Globus pallidus (tissue), 1 donor: ENCODE measurements at regions not wholly inside any gene's neighbourhood (a gene's known extent, or its start where the extent isn't known, plus 50 kb on each side); places are given as distances from the start of the nearest gene placed in this dataset.

Experiments
- DNase-seq: peaks from one replicate; pipeline ENCODE4 v3.0.0-alpha.2; 2015; ENCODE audit warnings: low spot score

DNA sequence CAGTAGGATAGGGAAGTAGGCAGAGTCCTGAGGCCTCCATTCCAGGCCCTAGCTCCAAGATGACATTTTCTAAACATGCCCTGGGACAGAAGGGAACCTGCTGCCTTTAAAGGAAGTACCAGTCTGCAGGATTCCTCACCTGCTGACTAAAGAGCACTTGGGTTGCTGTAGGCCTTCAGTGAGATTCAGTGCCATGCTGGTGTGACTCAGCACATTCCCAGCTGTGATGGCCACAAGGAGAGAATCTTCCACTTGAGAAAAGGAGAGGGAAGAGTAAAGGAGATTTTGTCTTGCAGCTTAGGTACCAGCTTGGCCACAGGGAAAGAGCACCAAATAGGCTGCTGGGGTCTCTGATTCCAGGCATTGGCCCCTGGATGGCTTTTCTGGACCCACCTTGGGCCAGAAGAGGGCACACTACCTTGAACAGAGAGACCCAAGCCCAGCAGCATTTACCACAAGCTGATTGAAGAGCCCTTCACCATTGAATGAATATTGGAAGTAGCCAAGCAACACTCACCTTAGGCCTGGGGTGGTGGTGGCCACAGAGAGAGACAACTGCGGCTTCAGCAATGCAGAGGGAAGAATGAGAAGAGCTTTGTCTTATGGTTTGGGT, 498.3 kb downstream of the KCNH5 start:
- DNase-seq, result no peak

DNA sequence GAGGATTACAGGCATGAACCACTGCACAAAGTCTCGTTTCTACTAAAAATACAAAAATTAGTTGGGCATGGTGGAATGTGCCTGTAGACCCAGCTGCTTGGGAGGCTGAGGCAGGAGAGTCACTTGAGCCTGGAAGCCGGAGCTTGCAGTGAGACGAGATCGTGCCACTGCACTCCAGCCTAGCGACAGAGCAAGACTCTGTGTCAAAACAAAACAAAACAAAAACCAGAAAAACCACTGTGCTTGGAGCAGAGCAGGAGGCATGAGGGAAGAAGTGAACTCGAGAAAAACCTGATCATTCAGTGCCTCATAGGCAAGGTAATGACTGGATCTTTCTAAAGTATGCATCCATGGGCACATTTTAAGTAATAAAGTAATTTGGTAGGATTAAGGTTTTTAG, 487.8 kb downstream of the KCNH5 start:
- DNase-seq, result no peak

DNA sequence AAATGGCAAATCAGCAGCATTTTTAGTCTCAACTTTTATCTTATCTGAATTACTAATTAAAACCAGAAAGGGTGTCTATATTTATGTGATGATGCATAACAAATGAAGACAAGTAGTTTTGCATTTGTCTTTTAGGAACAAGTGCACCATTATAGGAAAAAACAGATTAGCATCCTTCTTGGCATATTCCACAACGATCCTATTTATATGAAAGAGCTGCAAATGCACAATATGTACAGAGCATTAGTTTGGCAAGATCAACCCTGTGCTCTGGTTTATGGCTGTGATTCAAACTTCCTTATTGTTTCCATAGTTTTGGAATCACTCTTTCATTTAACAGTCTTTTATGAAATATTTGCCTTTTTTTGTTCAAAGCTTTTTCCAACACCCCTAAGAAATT, 486.8 kb downstream of the KCNH5 start:
- no peak for DNase-seq

DNA sequence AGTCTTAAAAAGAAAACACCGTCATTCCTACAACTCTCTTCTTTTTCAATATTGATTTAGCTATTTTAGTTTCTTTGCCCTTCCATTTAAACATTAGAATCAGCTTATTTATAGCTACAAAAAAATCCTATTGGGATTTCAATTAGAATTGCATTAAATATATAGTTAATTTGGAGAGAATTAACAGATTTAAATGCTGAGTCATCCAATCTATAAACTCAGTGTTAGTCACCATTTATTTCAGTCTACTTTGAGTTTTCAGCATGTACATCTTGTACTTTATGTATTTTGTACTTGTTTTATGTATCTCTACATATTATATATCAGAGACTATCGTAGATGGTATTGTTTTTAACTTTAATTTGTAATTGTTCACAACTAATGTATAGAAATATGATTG, 460.0 kb downstream of the KCNH5 start:
- no peak for DNase-seq

DNA sequence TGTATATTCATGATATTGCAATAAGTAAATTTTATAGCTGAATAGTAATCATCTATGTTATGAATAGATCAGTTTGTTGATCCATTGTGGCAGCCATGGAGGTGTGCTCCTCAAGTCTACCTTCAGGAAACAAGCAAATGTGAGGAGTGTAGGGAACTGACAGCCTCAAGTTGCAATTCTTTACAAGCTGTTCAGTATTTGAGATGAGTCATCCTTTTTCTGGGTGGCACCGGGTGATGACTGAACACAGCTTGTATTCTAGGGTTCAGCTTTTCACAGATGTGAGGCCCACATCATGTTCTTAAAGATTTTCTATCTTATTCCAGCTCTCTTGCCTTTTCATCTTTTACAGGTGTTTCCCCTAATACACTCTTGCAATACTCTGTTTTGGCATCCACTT, 452.4 kb downstream of the KCNH5 start:
- no peak for DNase-seq

DNA sequence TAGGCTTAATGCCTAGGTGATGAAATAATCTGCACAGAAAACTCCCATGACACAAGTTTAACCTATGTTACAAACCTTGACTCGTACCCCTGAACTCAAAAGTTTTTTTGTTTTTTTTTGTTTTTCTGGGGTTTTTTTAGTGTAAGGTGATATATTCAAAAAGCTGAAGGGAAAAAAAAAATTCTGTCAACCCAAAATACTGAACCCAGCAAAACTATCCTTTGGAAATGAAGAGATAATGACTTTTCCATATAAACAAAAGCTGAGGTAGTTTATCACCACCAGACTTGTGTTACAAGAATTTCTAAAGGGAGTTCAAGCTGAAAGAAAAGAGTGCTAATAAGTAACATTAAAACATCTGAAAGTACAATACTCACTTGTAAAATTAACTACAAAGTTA, 448.1 kb downstream of the KCNH5 start:
- no peak for DNase-seq

DNA sequence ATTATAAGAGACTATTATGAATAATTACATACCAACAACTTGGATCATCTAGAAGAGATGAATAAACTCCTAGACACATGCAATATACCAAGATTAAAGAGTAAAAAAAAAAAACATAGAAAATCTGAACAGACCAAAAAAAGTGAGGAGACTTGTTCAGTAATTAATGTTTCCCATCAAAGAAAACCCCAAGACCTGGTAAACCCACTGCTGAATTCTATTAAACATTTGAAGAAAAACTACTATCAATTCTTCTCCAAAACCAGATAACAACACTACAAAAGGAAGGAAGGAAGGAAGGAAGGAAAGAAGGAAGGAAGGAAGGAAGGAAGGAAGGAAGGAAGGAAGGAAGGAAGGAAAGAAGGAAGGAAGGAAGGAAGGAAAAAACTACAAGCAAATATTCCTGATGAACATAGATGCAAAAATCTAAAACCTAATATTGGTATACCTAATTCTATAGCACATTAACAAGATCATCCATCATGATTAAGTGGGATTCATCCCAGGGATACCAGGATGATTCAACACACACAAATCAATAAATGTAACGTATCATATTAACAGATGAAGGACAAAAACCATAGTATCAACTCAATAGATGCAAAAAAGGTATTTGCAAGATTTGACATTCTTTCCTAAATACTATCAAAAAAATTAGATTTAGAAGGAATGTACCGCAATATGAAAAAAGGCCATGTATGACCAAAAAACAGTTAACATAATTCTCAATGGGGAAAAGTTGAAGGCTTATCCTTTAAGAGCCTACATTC, 445.5 kb downstream of the KCNH5 start:
- no peak for DNase-seq

DNA sequence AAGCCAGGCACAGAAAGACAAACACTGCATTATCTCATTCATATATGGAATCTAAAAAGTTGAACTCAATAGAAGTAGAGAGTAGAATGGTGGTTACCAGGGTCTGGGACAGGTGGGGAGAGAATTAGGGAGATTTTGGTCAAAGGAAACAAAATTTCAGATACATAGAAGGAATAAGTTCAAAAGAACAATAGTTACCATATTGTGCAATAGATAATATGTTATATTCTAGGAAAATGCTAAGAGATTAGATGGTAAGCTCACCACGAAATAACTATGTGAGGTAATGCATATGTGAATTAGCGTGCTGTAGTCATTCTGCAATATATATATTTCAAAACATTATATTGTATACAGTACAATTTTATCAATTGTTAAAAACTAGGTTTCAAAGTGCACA, 442.5 kb downstream of the KCNH5 start:
- DNase-seq, result no peak

DNA sequence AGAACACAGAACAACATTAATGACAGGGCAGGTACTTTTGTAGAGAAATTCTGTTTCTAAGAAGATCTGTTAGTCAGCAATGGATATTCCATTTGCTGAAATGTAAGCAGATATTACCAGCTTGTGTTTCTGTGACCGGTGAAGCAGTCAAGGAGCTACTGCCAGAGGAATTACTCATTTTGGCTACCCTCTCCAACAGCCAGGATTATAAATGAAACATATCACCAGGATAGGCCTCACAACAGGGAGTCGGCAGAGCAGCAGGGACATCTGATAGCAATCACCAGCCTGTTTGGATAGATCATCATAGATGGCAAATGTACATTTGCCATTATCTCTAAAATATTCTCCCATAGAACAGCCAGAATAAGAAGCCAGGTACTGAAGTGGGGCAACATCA, 440.7 kb downstream of the KCNH5 start:
- DNase-seq, result no peak

DNA sequence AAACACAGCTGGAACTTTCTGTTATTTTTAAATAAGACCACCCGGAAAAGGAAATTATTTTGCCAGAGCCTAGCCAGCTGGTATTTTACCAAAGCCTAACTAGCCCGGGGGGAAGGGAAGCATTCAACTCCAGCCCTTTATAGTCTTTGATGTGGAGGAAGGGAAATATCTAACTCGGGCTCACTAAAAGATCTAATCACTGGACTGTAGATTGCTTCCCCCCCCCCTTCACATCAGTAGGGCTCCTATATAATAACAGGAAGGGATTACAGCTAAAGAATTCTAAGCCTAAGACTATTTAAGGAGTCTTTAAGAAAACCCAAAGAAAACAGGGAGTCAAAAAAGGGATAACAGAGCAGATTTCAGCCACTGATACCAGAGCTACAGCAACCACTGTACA, 431.1 kb downstream of the KCNH5 start:
- no peak for DNase-seq

DNA sequence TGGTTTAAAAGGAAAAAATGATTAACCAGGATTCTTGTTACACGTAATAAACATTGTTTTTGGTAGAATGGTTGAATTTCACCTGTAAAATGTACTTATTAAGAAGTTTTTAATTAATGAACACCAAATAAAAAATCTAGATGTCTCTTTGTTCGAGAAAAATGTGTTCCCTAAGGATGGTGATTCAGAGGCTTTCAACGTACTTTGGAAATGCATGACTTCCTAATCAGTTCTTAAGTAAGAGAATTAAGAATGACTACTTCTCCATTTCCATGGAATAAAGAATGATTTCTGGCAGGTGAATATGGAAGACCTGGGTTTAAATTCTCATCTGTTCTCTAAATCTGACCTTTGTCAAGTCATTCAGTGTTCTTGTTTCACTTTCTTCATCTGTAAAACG, 428.6 kb downstream of the KCNH5 start:
- DNase-seq, result no peak

DNA sequence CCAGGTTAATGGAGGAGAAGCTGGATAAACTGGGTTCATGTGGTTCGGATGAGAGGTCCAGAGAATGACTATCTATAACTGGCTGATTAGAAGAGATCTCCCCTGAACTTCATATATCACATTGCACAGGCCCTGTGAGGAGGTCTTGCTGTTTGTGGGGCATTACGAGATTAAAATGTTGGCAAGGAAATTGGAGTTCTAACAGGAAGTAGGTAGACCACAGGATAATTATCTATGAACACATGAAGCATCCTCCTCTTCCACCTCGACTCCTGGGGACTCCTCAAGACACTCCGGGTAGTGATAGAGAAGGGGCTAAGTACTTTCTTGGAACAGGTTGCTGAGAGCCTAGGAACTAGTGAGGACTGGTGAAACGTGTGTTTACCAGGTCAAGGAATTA, 418.8 kb downstream of the KCNH5 start:
- DNase-seq, result no peak

DNA sequence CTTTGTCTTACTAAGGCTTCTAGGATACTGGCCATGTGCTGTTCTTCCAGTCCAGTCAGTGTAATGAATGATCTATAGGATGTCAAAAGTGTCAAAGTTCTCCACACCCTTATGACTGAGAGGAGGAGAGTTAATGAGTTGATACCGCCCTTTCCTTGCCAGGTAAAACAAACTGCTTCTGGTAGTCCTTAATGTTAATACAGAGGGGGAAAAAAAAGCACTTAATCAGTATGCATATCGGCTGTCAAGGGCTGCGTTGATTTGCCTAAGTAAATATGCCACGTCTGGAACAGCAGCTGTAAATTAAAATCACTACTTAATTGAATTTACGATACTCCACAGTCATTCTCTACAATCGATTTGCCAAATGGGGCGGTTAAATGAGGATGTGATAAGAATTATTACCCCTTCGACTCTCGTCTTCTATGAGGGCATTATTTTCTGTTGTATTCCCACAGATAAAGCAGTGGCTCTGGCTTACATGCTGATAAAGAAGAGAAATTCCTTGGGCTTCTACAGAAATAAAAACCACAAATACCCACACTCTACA, 416.0 kb downstream of the KCNH5 start:
- DNase-seq, result no peak

DNA sequence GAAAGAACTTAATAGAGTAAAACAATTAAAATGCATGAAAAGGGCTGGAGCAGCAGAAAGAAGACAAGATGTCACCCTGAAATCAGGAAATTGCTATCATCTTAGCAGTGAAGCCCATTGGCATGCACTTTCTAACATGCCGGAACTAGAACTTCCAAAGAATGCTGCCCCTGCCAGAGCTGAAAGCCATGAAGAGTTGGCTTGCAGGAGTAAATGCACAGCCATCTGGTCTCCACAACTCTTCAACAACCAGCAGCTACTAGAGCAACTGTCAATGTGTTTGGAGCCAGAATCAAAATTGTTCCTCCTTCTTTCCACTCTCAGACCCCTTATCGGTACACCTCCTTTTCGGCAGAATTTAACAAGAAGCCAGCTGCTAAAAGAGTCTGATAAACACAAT, 414.1 kb downstream of the KCNH5 start:
- DNase-seq, result no peak

DNA sequence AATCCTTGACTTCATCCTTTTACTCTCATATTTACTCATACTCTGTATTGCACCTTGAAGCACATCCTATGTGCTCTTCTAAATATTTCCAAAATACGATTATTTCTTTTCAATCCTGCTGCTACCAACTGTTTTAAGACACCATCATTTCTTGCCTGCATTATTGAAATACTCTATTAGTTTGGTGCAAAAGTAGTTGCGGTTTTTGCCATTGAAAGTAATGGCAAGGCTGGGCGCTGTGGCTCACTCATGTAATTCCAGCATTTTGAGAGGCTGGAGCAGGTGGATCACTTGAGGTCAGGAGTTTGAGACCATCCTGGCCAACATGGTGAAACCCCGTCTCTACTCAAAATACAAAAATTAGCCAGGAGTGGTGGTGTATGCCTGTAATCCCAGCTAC, 412.5 kb downstream of the KCNH5 start:
- no peak for DNase-seq

DNA sequence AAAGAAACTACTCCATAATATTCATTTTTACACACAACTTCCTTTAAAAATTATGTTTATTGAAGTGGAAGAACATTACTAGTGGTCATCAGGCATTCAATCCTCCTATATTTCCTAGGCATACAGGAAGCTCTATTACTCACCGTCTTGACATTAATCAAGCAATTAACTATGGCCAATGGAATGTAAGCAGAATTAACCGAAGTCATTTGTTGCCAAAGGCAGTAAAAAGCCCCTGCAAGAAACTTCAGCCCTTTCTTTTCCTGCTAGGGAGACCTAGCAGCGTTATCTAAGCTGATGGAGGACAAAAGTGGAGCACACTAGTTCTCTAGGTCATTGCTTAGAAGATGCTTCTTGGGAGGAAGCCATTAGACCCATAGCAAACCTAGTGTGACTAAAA, 399.6 kb downstream of the KCNH5 start:
- DNase-seq, result no peak
